ENCODE measurements at regions not wholly inside any gene's neighbourhood (a gene's known extent, or its start where the extent isn't known, plus 50 kb on each side); places are given as distances from the start of the nearest gene placed in this dataset.

- TF ChIP-seq MAX (IDR thresholded peaks at IDR 0.05) (no peak), EGR1 (IDR thresholded peaks at IDR 0.05; ENCODE audit: low read depth in 2 of 2) (no peak), RAD21 (IDR thresholded peaks at IDR 0.05) (no peak), JUND (IDR thresholded peaks at IDR 0.05) (no peak)
These were observed 392.5 kb downstream of the C4orf33 start (continued) for GRCh38 chr4:129488427-129488826.

- no peaks in the 10 kb centered on the region for H3K36me3 ChIP-seq (ENCODE audit: control insufficient read depth in 4 of 4, insufficient read depth in 3 of 4, low read depth in 1 of 4, low read length in 3 of 4)
- no peak overlapping the region for H3K9ac ChIP-seq (ENCODE audit: low read depth in 1 of 2, low read length in 2 of 2)
- WGBS = 44% methylated on average over 1 of the region's 1 CpG
- H3K4me3 ChIP-seq (ENCODE audit: low read depth in 1 of 3, low read length in 3 of 3) = no peak overlapping the region
- no peak overlapping the region for H3K27ac ChIP-seq (ENCODE audit: low read depth in 1 of 2, low read length in 2 of 2)
- H3K27me3 ChIP-seq (ENCODE audit: control insufficient read depth in 4 of 4, insufficient read depth in 4 of 4, low read length in 3 of 4) = no peaks in the 10 kb centered on the region
- TF ChIP-seq FOXA2 (IDR thresholded peaks at IDR 0.05) (no peak), NR2F2 (IDR thresholded peaks at IDR 0.05) (no peak), MAX (IDR thresholded peaks at IDR 0.05) (no peak), JUND (IDR thresholded peaks at IDR 0.05) (no peak), RXRA (IDR thresholded peaks at IDR 0.05) (no peak), YY1 (IDR thresholded peaks at IDR 0.05) (no peak), SP1 (IDR thresholded peaks at IDR 0.05) (no peak), TAF1 (conservative IDR thresholded peaks at IDR 0.05) (no peak), ZBTB33 (IDR thresholded peaks at IDR 0.05) (no peak), RAD21 (IDR thresholded peaks at IDR 0.05) (no peak), FOXA1 (IDR thresholded peaks at IDR 0.05) (no peak), ATF3 (IDR thresholded peaks at IDR 0.05) (no peak)
- no peaks in the 10 kb centered on the region for H3K4me1 ChIP-seq (ENCODE audit: control insufficient read depth in 4 of 4, insufficient read depth in 4 of 4, low read length in 3 of 4)
- no peak for DNase-seq (ENCODE audit: low spot score)
- no peaks in the 10 kb centered on the region for H3K9me3 ChIP-seq (ENCODE audit: control insufficient read depth in 4 of 4, low read length in 3 of 4)
These were observed 394.6 kb downstream of the C4orf33 start for GRCh38 chr4:129490516-129490915.

GRCh38 chr4:129498626-129499025 lies 402.7 kb downstream of the C4orf33 start:
- TF ChIP-seq ATF3 (IDR thresholded peaks at IDR 0.05) (no peak), NR2F2 (IDR thresholded peaks at IDR 0.05) (no peak), RXRA (IDR thresholded peaks at IDR 0.05) (no peak), REST (IDR thresholded peaks at IDR 0.05) (no peak), JUND (IDR thresholded peaks at IDR 0.05) (no peak), FOXA2 (IDR thresholded peaks at IDR 0.05) (no peak), HNF4A (conservative IDR thresholded peaks at IDR 0.05) (no peak), FOXA1 (IDR thresholded peaks at IDR 0.05) (no peak), GABPA (IDR thresholded peaks at IDR 0.05 in 1 of 2, conservative IDR thresholded peaks at IDR 0.05 in 1 of 2) (no peak), RAD21 (IDR thresholded peaks at IDR 0.05) (no peak), CTCF (IDR thresholded peaks at IDR 0.05; ENCODE audit: low read depth, low read length, missing input control) (no peak)
- H3K9me3 ChIP-seq (ENCODE audit: control insufficient read depth in 4 of 4, low read length in 3 of 4) = no peaks in the 10 kb centered on the region
- H3K4me1 ChIP-seq (ENCODE audit: control insufficient read depth in 4 of 4, insufficient read depth in 4 of 4, low read length in 3 of 4) = no peaks in the 10 kb centered on the region
- 67% methylated on average over 1 of the region's 1 CpG for WGBS
- no peaks in the 10 kb centered on the region for H3K27me3 ChIP-seq (ENCODE audit: control insufficient read depth in 4 of 4, insufficient read depth in 4 of 4, low read length in 3 of 4)
- no peak overlapping the region for H3K27ac ChIP-seq (ENCODE audit: low read depth in 1 of 2, low read length in 2 of 2)
- H3K36me3 ChIP-seq (ENCODE audit: control insufficient read depth in 4 of 4, insufficient read depth in 3 of 4, low read depth in 1 of 4, low read length in 3 of 4) = no peaks in the 10 kb centered on the region
- no peak for DNase-seq (ENCODE audit: low spot score)
- H3K9ac ChIP-seq (ENCODE audit: low read depth in 1 of 2, low read length in 2 of 2) = no peak overlapping the region
- no peak overlapping the region for H3K4me3 ChIP-seq (ENCODE audit: low read depth in 1 of 3, low read length in 3 of 3)
